Stimulated activated CD4-positive, alpha-beta T cell treated with anti-CD3 and anti-CD28 coated beads, Interleukin-1b, Interleukin-23, amount 100 ng/mL, for 4 hours (primary cell): ENCODE measurements at regions not wholly inside any gene's neighbourhood (a gene's known extent, or its start where the extent isn't known, plus 50 kb on each side); places are given as distances from the start of the nearest gene placed in this dataset.

Experiments
- DNase-seq, 2 donors: peaks; one replicate each; pipeline ENCODE4 v3.0.0-alpha.2; 2020; ENCODE audit warnings: low read depth in 2 of 2

DNA sequence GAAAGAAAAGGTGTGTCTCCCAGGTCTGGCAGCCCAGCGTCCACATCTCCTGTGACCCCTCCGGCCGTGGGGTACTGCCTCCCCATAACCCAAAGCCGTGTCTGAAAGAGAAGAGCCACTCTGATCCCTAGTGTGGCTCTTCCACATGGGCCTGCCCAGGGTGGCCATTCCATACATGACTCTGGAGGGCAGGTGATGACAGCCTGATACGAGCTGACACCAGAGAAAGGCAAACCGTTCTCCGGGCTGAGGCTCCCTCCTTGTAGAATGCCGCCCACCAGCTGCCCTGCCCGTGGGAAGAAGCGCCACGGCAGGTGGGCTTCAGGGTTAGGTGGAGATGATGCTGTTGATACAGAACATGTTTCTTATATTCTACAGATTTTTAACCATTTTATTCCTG is 451.6 kb upstream of the SALL3 start:
- no peak for DNase-seq

DNA sequence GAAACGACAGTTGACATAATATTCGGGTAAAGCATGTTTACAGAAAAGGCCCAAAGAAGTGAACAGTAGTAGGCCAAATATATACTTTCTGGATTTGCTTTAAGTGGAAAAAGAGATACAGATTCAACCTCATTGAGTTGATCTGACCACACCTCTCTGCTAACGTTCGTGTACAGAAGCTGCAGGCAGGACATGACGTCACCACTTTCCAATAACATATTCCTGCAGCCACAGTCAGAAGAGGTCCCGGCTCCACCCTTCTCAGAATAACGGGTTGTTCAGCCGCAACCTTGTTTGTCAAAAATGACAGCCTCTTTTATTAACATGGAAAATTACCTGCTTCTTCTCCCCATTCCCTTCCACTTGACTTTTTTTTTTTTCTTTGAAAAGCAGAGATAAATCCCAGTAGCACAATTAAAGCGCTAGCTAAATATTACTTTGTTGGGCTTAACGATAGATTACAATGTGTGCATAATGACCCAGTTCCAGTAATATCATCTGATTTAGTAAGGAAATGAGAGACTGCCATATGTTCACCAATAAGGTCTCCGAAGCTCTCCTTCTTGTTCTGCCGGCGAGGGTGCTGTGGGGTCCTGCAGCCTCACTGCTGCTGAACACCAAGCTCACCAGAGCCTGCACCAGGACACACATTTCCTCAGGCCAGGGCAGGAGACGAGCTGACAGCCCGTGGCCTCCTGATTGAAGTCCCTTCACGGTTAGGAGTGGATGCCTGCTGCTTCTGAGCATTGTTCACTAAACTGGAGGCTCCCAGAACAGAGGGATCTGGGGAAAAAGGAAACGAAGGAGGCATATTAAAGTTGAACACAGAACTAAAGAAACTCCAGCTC is 451.0 kb upstream of the SALL3 start:
- DNase-seq, result no peak

DNA sequence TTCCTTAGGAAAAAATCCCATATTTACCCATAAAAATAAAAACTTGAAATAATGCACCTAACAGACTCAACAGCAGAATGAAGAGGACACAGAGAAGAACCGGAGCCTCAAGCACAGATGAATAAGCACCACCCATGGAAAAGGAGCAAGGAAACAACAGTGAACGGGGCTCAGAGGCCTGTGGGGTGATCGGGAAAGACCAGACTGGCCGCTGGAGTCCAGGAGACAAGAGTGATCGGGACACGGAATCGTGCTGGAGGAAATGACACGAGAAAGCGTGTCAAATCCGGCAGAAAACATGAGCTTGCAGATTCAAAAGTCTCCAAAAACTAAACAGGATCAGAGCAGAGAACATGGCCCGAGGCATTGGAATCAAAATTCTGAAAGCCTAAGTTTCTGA is 448.0 kb upstream of the SALL3 start:
- DNase-seq, result no peak

DNA sequence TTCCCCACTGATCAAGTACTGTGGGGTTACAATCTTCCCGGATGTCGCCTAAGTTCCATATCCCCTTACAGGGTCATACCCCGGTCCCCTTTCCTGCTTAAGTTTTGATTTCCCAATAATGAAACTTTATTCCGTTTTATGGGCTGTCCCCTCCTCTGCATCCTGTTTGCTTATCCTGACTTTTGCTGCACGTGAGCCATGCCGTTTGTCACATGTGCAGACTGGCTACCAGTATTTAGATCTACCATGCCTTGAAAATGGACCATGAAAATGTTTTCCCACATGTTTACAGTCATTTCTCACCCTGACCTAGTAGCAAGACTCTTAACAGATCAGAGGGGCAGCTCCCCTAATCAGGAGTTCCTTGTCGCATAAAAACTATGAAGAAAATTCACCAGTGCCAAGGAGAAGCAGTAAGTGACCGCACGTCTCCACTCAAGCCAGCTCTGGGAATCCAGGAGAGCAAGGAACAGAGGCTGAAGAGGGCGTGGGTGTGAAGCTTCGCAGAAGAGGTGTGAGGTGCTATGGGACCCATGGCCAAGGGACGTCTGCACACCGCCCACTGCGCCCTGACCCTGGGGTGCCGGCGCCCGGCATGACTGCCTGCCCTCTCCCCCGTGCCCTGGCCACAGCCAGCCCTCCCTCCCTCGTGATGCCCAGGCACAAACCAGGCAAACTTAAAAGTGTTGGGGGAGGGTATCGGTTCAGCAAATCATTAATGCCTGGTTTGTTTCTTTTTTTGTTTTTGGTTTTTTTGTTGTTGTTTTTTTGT is 440.8 kb upstream of the SALL3 start:
- DNase-seq, result no peak

- no peak for DNase-seq
These were observed 438.7 kb upstream of the SALL3 start for GRCh38 chr18:78540636-78541529.

DNA sequence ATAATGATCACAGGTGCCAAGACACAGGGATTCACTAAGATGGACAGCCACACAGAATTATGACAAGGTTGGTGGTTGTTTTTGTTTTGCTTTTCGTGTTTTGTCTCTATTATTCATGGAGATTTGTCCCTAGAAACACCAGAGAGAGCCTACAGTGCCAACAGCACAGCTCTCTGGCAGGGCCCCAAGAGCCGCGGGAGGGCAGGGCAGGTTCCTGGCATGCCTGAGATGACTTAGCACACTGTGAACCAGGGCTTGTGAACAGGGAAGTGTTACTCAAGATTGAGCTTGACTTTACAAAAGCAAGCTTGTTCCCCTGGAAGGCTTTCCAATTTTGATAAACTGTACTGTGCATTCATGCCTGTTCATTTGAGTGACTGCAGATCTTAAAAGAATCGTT is 437.4 kb upstream of the SALL3 start:
- DNase-seq, result no peak

DNA sequence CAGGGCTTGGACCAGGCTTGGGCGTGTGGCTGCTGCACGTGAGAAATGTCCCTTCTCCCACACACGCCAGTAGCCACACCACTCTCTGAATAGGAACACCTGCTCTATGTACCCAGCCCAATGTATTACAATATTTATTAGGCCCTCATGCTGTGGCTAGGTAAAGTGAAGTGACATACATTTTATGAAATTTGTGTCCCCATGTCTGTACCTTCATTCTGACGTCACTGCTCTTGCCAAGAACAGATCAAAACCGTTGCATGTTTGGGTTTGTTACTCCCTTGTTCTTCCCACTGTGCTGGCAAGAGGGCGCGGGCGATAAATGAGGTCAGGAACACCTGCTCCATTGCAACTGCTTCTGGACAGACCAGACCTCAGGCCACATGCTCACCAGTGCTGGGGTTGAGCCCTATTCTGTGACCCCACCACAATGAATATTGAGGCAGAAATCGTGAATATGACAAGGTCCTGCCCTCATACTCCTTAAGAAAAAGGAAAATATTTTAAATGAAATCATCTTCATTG is 436.4 kb upstream of the SALL3 start:
- no peak for DNase-seq

DNA sequence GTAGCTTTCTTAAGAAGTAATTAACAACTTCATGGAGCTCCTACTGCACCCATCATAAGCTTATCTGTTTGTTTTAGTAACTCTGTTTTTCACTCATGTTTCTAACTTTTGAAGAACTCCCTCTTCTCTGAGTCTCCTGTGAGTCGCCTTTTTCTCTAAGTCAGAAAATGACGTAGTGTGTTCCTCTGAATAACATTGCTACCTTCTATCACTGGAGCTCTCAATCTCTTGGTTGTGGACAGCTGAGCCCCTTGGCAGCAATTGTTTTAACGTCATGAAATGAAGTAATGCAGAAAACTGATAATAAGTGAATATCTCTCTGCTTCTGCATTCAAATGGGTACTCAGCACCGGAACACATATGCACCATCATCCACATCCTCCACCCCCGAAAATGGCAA is 433.3 kb upstream of the SALL3 start:
- DNase-seq, result no peak

GRCh38 chr18:78547817-78548216 is 431.8 kb upstream of the SALL3 start:
- DNase-seq, result no peak

DNA sequence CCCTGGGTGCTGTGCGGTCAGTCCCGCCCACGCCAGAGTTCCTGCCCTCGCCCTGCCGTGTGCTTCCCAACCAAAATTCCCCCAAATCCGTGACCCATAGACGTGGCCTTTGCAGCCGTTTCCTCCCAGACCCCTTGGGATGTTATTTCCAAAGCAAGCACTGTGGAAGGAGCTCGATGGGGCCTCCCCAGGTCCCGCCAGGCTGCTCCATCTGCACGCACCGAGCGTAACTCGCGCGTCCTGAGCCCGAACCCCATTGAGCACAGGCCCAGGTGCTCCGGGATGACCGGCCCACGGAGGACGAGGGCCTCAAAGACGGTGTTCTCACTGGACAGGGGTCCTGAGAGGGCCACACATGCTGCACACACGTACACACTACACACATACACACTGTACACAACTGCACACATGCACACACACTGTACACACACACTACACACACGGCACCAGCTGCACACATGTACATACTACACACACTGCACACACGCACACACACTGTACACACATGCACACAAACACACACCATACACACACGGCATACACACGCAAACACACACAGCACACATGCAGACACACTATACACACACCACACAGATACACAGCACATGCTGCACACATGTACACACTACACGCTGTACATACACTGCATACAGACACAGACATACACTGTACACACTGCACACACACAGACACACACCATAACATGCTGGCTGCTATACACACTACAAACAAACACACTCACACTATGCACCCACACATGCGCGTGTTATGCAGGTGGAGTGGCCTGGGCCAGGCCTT is 431.2 kb upstream of the SALL3 start:
- no peak for DNase-seq

- DNase-seq, result no peak
These were observed 429.6 kb upstream of the SALL3 start for GRCh38 chr18:78549971-78550370.

DNA sequence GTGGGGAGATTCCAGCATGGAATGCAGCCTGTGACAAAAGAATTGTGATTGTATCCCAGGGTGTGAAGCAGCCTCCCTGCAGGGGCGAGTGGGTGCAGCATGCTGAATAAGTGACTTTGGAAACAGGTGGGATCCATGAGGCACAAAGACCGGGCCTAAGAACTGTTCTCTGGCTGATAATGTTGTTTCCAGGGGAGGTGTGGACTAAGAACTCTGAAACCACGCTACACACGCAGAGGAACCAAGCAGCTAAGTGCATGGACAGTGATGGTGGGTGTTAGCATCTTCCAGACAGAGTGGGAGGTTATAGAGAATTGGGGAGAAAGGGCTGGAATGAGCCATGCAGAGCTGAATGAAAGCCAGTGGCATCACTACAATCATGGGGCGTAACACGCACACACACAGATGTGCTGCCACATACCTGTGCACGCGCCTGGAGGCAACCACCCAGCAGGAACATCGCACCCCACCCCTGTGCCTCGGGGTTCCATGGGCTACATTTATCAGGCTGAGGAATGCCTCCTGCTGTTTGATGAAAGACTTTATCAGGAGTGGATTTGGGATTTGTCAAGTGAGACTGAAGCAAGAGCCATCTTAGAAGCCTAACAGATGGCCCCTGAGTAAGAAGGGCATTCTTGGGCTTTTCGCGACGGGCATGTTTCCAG is 424.5 kb upstream of the SALL3 start:
- no peak for DNase-seq

GRCh38 chr18:78557371-78557770 is 422.2 kb upstream of the SALL3 start:
- DNase-seq, result no peak

- DNase-seq, result no peak
These were observed 421.4 kb upstream of the SALL3 start for GRCh38 chr18:78558101-78558810.

- no peak for DNase-seq
These were observed 420.7 kb upstream of the SALL3 start for GRCh38 chr18:78558948-78559347.

DNA sequence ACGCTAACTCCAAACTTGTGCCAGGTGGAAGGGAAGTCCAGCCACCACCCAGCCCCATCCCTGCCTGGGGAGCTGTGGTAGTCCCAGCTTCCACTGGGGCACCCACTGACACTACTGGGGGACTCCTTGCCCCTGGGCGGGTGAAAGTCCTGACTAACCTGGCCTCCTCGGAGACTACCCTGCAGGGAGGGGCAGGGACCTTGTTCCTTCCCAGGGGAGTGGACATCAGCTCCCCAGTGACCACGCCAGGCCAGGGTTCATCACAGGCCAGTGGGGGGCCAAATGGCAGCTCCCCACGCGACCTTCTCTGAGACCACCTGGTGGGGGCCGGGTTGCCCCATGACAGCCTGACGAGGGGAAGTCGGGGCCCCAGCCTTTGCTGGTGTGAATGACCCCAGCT is 420.0 kb upstream of the SALL3 start:
- no peak for DNase-seq

DNA sequence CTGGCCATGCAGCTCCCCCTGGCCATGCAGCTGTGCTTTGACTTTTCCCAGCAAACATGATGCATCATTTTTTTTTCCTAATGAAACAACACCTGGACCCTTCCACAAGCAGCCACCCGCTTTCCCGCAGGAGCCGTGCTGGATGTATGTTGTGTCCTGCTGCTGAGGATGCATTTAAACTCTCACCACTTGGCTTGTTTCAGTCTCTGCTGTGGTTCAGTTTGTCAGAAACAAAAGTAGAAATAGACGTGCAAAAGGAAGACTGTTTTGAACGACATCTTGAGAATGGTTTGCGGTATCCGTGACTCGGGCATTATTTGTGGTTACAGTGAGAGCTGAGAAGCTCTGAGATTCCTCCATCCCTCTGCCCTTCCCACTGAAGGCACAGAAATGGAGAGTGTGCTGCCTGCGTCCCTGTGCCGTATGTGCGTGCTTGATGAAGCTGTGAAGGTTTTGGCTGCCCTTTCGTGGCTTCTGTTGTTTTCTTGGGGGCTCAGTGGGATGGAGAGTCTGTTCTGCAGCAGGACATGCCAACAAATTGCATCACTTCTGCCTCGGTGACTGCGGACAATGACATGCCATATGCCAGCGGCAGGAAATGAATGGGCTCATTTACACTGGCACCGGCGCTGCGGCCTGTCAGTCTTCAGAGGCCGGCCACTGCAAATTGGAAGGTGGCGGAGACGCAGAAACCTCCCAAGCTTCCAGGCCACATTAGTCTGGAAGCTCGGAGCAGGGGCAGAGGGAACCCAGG is 417.7 kb upstream of the SALL3 start:
- no peak for DNase-seq

DNA sequence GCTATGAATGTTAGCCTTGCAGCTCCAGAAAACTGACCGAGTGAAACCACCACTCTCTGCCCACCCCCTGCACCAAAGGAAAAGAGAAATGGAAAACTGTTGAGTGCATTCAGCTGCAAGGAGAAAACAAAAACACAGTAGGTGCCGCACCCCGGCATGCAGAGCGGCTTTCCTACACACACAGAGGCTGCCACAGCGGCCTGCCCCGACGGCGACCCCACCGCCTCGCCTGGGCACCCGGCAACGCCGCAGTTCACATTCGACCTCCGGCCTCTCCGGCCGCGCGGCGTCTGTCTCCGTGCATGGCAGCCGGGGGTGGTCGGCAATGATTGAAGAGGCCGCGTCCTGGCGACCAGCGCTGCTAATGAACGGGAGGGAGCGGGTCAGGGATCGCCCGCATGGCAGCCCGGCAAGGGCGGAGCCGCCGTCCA is 417.1 kb upstream of the SALL3 start:
- no peak for DNase-seq

GRCh38 chr18:78563110-78563509 is 416.5 kb upstream of the SALL3 start:
- no peak for DNase-seq
